ENCODE measurements at regions not wholly inside any gene's neighbourhood (a gene's known extent, or its start where the extent isn't known, plus 50 kb on each side); places are given as distances from the start of the nearest gene placed in this dataset.

- ATAC-seq = no peak
- Mint-ChIP-seq H3K27me3 (peaks cover 8% of the 10 kb centered on the region), H3K4me3 (no peak overlapping the region), H3K27ac (no peak overlapping the region), H3K36me3 (ENCODE audit: low read depth) (no peaks in the 10 kb centered on the region), H3K4me1 (ENCODE audit: low read depth) (no peaks in the 10 kb centered on the region), H3K9me3 (no peaks in the 10 kb centered on the region)
- no peak for DNase-seq
- POLR2A ChIA-PET = no interaction called here
- intact Hi-C loops (cut with micrococcal nuclease) = no loop called here
- CTCF ChIA-PET = no interaction called here
- no peak for TF ChIP-seq CTCF (IDR thresholded peaks at IDR 0.05)
Observed at GRCh38 chr1:5225707-5226704, 571.6 kb downstream of the AJAP1 start.

GRCh38 chr1:5223206-5223605 lies 568.8 kb downstream of the AJAP1 start:
- TF ChIP-seq CTCF (IDR thresholded peaks at IDR 0.05) = no peak
- DNase-seq (no peak), ATAC-seq (no peak)
- intact Hi-C loops (cut with micrococcal nuclease) = no loop called here
- CTCF ChIA-PET = no interaction called here
- H3K4me1 Mint-ChIP-seq (ENCODE audit: low read depth) = no peaks in the 10 kb centered on the region
- no peak overlapping the region for H3K27ac Mint-ChIP-seq
- POLR2A ChIA-PET = no interaction called here
- no peaks in the 10 kb centered on the region for H3K36me3 Mint-ChIP-seq (ENCODE audit: low read depth)
- no peak overlapping the region for H3K4me3 Mint-ChIP-seq
- peaks cover 6% of the 10 kb centered on the region for H3K27me3 Mint-ChIP-seq
- H3K9me3 Mint-ChIP-seq = no peaks in the 10 kb centered on the region

- peaks cover 6% of the 10 kb centered on the region for H3K27me3 Mint-ChIP-seq
- no peaks in the 10 kb centered on the region for H3K4me1 Mint-ChIP-seq (ENCODE audit: low read depth)
- ChIA-PET POLR2A (interaction anchor here (0.5 kb wide), 1 partner anchor 496 kb away, joined by 3 read pairs; no protein-coding TSS in a partner anchor), CTCF (no interaction called here)
- H3K36me3 Mint-ChIP-seq (ENCODE audit: low read depth) = no peaks in the 10 kb centered on the region
- H3K4me3 Mint-ChIP-seq = no peak overlapping the region
- intact Hi-C loops (cut with micrococcal nuclease) = no loop called here
- DNase-seq (no peak), ATAC-seq (no peak)
- no peak for TF ChIP-seq CTCF (IDR thresholded peaks at IDR 0.05)
- no peak overlapping the region for H3K27ac Mint-ChIP-seq
- H3K9me3 Mint-ChIP-seq = no peaks in the 10 kb centered on the region
Observed at GRCh38 chr1:5222626-5223025, 568.2 kb downstream of the AJAP1 start.

GRCh38 chr1:5221451-5221850 lies 567.0 kb downstream of the AJAP1 start:
- intact Hi-C loops (cut with micrococcal nuclease) = no loop called here
- H3K4me1 Mint-ChIP-seq (ENCODE audit: low read depth) = no peaks in the 10 kb centered on the region
- H3K36me3 Mint-ChIP-seq (ENCODE audit: low read depth) = no peaks in the 10 kb centered on the region
- peaks cover 6% of the 10 kb centered on the region for H3K27me3 Mint-ChIP-seq
- CTCF ChIA-PET = no interaction called here
- no peaks in the 10 kb centered on the region for H3K9me3 Mint-ChIP-seq
- no peak overlapping the region for H3K4me3 Mint-ChIP-seq
- POLR2A ChIA-PET = no interaction called here
- ATAC-seq (no peak), DNase-seq (no peak)
- H3K27ac Mint-ChIP-seq = no peak overlapping the region
- no peak for TF ChIP-seq CTCF (IDR thresholded peaks at IDR 0.05)

- CTCF ChIA-PET = no interaction called here
- H3K27ac Mint-ChIP-seq = no peak overlapping the region
- intact Hi-C loops (cut with micrococcal nuclease) = no loop called here
- no peaks in the 10 kb centered on the region for H3K4me1 Mint-ChIP-seq (ENCODE audit: low read depth)
- ATAC-seq = no peak
- POLR2A ChIA-PET = no interaction called here
- no peaks in the 10 kb centered on the region for H3K9me3 Mint-ChIP-seq
- no peak overlapping the region for H3K4me3 Mint-ChIP-seq
- no peak for TF ChIP-seq CTCF (IDR thresholded peaks at IDR 0.05)
- H3K27me3 Mint-ChIP-seq = peaks cover 6% of the 10 kb centered on the region
- no peak for DNase-seq
- no peaks in the 10 kb centered on the region for H3K36me3 Mint-ChIP-seq (ENCODE audit: low read depth)
Observed at GRCh38 chr1:5220821-5221220, 566.4 kb downstream of the AJAP1 start.

All from activated CD8-positive, alpha-beta T cell treated with anti-CD3 and anti-CD28 coated beads for 36 hours (primary cell).